Endometrial microvascular endothelial cells (primary cell): ENCODE measurements at regions not wholly inside any gene's neighbourhood (a gene's known extent, or its start where the extent isn't known, plus 50 kb on each side); places are given as distances from the start of the nearest gene placed in this dataset.

Source experiments
- in situ Hi-C: cut with HindIII; loops from 2 replicates; pipeline ENCODE4 v1.10.0; 2017; ENCODE audit warnings: low sequenced_read_pairs, low pct_unique_long_range_greater_than_20kb; ENCODE audit errors: inconsistent ontology term

DNA sequence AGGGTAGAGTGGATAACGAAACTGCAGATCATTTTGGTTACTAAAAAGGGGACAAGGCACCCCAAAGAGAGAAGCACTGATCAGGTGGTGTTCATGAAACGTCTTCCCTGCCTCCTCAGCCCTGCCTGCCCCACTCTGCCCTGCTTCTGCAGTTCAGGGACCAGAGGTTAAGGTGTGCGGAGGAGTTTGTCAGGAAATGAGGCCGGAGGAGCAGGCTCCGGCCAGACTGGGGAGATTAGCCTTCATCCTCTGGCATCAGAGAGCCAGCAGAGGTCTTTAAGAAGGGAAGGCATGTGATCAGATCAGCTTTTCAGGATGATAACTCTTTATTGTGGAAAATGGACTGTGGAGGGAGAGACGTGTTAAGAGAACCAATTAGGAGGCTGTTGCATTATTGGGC lies 291.9 kb upstream of the NR5A2 start:
- in situ Hi-C loops = no loop called here

DNA sequence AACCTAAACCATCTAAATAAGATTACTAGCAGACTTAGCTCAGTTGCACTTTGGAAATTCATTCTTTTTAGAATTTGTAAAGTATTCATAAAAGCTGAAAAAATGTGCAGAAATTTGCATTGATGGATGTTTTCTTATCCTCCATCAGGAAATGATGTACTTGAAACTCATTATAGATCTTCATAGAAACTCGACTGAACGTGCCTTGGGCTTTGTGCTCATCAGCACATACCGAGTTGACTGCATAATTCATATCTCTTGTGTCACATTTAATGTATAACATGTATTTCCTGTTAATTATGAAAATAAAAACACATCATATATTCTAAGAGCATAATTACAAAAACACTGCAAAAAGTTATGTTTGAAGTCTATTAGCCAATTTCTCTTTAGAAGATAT lies 290.9 kb upstream of the NR5A2 start:
- in situ Hi-C loops = no loop called here

DNA sequence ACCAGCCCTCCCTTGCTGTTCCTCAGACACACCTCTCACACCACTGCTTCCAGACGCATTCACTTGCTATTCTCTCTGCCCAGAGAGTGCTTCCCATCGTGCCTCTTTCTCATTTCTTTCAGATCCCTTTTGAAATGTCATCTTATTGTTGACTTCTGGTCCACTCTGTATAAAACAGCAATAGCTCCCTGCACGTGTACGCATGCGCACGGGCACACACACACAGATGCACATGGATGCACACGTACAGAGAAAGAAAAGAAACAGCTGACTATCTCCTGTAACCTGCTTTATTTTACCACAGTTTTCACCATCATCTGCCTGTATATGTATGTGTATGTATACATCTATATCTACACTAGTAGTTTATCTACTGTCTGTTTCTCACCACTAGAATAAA lies 285.9 kb upstream of the NR5A2 start:
- in situ Hi-C loops = no loop called here

DNA sequence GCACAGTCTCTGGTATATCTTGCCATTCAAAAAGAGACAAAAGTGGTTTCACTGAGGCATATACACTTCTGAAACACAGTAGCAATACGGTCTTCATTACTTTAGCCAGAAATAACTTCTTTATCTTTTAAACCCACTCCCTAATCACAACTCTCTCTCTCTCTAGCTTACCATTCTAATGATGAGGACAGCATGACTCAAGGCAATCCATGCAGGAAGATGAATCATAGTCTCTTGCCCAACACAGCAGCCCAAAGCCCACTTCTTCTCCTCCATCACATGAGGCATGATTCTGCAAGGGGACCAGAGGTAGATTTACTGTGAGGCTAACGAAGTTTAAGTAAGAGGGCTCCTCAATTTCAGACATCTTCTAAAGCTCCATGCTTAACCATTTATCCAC lies 285.0 kb upstream of the NR5A2 start:
- in situ Hi-C loops = no loop called here

DNA sequence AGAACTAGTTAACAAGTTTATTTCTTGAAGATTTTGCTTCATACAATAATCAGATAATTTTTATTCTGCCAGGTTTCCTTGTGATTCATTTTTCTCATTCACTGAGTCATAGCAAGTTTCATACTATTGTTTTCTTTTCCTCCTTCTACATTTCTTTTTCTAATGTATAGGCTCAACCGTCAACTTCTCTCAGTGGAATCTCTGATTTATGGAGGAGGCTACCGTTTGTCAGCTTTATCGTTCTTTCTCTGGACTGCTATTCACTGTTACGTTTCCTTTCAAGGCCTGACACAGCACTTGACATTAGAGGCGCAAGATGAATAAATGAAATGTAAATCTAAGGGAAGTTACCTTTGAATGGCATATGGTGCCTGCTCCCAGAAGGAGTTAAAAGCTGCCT lies 284.3 kb upstream of the NR5A2 start:
- in situ Hi-C loops = no loop called here

DNA sequence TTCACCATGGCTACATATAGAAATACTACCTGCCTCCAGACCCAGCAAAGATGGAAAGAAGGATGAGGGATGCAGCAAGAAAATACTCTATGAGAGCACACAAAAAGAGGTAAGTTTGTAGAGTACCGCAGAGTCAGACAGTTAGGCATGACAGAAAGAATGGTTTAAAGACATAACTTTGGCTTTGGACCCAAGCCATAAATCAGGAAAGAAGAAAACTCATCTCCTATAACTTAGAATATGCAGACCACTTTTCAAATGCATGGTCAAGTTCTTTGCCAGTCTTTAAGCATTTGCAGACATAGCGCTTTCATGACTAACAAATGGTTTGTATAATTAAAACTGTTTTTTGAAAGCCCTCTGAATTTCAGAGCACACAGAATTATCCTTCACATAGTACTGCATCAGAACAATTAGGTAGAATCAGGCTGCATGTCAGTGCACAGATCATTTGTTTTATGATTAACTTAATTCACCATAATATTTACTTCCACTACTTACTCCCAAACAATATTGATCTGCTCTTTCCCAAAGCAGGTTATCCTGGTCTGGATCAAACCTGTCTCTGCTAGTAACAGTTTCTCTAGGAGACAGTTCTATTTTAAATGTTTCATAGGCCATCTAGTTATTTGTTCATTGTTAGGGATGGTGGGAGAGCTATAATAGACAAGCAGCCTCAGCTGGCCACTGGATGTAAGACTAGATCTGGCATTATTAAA lies 280.7 kb upstream of the NR5A2 start:
- in situ Hi-C loops = no loop called here

DNA sequence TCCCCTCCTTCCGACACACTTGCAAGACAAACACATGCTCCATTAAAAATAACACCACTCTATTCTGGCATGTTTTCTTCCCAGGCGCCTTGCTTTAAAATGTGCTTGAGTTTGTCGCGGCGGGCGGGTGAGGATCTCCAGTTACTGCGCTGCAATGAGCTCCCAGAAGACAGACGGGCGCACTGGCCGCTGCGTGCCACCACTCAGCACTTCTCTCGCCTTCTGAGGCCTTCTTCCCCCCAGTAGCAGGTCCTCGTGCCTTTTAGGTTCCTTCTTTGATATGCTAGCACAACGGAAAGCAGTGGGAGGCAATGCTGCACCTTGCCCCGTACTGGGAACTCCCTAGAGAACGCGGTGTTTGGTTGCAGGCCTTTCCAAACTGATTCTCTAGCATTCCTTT lies 279.5 kb upstream of the NR5A2 start:
- in situ Hi-C loops = no loop called here

DNA sequence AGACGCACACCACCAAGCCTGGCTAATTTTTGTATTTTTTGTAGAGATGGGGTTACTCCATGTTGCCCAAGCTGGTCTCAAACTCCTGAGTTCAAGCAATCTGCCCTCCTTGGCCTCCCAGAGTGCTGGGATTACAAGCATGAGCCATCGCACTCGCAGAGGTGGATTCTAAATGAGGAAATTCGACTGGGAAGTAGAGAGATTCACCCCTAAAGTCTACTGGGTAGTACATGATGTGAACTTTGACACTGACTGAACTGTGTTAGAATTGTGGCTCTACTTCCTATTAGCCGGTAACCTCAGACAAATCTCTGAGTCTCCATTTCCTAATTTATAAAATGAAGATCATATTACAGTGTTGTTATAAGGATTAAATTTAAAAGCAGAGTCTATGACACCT lies 276.0 kb upstream of the NR5A2 start:
- in situ Hi-C loops = no loop called here

DNA sequence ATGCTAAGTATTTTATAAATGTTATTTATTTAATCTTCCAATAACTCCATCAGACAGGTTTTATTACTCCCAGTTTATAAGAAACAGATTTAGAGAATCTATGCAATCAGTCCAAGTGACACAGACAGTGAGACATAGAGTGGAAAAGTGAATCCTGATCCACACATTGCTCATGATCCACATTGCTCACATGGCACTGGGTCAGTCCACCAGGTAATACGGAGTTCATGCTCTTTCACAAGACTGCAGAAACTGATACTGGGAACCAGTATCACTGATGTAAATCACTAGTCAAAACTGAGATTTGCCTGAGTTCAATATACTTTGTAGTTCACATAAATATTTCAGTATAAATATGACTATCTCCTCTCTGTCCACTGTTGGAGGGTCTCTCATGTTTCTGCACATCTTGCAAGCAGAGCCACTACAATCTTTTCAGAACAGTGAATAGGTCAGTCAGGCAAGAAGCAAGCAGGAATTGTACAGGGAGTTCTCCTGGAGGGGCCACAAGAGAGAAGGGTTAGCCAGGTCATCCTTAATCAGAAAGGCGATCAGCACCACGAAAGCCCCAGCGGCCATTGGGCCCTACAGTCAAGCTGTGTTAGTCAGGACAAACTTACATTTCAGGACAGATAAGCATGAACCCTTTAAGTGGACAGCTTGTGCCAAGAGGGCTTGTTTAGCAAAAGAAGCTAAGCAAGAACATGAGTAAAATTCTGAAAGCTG lies 275.4 kb upstream of the NR5A2 start:
- in situ Hi-C loops = no loop called here

DNA sequence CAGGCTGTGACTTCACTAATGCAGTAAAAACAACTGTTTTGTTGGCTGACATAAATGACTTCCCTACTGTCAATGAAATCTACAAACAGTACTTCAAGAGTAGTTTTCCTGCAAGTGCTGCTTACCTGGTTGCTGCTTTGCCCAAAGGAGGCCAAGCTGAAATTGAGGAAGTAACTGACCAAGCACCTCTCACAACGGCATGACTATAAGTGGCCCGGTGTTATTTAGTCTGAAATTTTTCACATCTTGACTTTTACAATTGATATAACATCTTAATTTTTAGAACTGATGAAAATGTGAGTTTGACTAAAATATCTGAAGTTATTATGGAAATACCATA lies 274.9 kb upstream of the NR5A2 start:
- in situ Hi-C loops = no loop called here

DNA sequence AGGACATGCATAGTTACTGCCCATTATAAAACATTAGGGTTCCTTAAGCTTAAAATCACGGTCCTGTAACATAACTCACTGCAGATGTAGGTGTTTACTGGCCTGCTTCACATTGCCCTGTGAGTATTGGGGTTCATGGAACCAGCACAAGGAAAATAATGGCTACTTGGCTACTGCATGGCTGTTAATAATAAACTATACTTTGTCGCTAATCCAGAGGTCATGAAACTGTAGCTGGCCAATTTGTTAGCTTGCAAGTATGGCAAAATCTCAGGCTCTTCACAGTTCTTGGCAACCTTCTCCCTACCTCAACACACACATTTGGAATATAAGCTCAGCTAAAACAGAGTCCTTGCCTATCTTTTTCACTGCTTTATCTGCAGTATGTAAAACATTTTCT lies 274.0 kb upstream of the NR5A2 start:
- in situ Hi-C loops = no loop called here

DNA sequence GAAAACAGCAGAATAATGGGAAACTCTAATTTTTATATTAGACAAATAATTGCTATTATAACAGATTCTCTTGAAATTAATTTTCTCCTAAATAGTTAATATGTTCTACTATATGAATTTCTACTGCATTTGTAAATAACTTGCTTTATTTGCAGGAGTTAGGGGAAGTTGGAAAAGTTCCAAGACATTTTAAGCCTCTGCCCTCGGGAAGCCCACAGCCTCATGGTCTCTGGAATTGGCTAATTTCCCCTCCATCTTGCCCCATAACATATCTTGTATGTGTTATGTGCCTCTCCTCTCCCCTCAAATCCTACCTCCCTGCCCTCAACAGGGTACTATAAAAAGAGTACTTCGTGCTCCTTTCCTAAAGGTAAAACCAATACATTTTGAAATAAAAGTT lies 271.4 kb upstream of the NR5A2 start:
- in situ Hi-C loops = no loop called here

DNA sequence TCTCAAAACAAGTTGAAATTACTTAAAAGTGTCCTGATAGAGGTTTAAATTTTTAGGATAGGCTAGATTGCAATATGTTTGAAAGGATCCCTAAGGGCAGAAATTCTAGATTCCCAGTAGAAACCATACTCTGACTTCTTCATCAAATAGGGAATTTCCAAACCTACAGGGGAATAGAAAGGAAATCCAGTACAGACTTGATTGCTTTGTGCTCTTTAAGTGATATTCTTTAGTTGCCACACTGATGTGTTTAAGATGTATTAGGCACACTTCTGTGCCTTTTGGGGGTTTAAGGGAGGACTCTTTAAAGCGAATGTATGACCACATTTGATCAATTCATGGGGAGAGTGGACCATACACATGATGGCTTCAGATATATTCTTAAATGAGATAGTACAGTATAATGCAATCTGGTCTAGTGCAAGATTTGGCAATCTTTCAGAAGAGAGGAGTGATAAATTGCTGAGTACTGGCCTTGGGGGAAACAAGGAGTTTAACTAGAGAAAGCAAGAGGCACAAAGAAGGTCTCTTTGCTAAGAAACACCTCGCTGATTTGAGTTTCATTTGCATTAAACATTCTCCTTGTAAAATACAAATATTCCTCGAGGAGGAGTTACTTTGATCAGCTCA lies 268.8 kb upstream of the NR5A2 start:
- in situ Hi-C loops = no loop called here

DNA sequence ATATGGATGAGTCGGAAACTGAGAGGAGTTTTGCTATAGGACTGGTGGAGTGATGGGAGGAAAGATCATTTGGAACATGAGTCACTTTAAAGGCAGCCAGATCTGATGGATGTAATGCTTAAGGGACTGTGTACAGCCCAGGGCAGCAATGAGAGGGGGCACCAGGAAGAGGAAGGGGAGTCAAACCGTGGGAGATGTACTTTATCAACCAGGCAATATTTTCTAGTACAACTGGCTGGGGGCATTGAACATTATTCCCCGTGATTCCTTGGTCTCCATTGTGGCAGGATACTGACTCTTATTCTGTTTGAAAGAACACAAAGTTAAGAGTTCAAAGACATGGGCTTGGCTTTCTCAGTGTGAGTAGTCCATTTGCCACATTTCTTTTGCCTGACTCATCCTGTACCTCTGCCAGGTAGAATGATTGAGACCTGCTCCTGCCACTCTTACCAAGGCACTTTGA lies 268.2 kb upstream of the NR5A2 start:
- in situ Hi-C loops = no loop called here

DNA sequence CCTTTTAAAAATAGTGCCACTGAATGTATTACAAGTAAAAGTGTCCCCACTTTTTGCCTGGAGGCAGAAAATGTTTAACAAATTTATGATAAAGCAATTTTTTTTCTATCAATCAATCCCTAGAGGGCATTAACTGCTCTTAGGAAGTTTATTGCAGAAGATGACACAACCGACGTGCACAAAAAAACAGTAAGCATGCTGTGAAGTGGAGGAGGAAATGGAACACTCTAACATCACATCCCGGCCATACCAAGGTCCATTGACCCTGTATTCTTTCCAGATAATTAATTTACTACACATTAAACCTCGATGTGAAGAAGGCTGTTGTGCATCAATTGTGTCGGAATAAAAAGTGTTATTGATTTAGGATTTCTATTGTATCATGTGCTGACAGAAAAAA lies 264.9 kb upstream of the NR5A2 start:
- in situ Hi-C loops = no loop called here

DNA sequence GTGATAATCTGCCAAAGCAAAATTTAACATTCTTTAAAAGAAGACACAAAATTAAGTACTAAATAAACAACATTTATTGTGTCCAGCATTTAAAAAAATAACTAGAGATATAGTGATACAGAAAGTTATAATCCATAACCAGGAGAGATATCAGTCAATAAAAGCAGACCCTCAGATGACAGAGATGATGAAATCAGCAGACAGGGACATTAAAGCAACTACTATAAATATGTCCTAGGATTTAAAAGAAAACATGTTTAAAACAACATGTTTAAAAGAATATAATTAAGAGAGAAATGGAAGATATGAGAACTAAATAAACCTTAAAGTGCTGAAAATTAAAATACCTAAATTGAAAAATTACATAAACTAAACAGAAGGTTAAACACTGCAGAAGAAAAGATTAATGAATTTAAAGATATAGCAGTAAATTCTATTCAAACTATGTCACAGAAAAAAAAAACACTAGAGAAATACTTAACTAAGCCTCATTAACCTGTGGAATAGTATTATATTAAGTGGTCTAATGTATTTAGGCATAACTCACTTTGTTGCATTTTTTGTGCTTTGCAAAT lies 261.2 kb upstream of the NR5A2 start:
- in situ Hi-C loops = no loop called here

DNA sequence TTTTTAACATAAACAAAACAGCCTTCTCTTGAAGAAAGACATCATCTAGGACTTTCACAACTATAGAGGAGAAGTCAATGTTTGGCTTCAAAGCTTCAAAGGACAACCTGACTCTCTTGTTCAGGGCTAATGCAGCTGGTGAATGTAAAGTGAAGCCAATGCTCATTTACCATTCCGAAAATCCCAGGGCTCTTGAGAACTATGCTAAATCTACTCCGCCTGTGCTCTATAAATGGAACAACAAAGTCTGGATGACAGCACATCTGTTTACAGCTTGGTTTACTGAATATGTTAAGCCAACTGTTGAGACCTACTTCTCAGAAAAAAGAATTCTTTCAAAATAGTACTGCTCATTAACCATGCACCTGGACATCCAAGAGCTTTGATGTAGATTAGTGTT lies 259.8 kb upstream of the NR5A2 start:
- in situ Hi-C loops = no loop called here

DNA sequence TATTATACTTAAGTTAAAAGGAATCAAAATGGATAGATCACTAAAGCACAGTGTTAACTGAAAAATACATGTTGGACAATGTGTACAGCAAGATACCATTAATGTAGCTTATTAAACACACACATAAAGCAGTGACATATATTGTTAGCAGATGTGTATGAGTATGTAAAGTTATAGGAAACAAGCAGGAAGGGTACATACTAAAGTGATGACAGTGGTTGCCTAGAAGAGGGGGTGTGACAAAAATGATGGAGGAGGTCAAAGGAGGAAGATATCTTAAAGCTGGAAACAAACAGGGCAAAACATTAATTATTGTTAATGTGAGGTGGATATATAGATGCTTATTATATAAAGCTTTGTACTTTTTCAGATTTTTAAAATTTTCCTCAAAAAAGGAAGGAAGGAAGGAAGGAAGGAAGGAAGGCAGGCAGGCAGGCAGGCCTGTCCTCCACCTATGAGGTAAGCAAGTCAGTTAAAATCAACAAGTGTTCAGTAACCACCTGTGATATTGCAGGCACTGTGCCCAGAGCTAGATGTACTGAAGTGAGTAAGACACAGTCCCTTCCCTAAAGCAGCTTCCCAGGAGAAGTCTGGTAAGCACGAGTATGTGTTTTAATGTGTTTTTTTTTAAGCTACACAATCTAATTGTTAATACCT lies 252.9 kb upstream of the NR5A2 start:
- in situ Hi-C loops = no loop called here

DNA sequence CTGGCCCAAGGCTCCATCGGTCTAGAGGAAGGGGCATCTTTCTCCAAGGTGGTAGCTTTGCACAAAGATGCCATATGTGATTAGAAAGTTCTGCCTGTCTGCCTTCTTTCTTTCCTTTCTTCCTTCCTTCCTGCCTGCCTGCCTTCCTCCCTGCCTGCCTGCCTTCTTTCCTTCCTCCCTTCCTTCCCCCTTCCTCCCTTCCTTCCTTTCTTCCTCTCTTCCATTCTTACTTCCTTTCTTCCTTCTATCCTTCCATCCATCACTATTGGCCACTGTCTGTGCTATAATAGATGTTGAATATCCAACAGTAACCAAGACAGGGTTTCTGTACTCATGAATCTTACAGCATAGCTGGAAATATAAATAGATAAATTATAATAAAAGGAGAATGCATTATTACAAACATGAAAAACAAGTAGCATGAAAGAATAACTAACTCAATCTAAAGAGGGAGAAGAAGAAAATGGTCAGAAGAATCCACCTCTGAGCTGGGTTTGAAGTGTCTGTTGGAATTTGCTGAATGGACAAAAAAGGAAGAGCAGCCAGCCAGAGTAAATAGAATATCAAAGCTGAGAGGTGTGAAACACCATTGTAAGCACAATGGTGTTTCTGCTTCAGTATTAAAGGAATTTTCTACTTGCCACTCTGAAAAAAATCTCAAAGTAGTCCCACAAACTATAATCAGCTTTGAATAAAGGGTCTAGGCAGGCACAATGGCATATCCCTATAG lies 250.6 kb upstream of the NR5A2 start:
- in situ Hi-C loops = no loop called here
